HTR-8/SVneo (cell line): ENCODE measurements at regions not wholly inside any gene's neighbourhood (a gene's known extent, or its start where the extent isn't known, plus 50 kb on each side); places are given as distances from the start of the nearest gene placed in this dataset.

Experiments used
- DNase-seq: peaks from one replicate; pipeline ENCODE4 v3.0.0; 2011; ENCODE audit warnings: low spot score, mixed read lengths; ENCODE audit not compliant: insufficient read length
- FAIRE-seq: peaks from 2 replicates; lab custom pipeline; 2011; peaks lifted over from hg19 to GRCh38; lab: Jason Lieb, UNC

GRCh38 chr15:46344115-46344724 lies 709.4 kb downstream of the SQOR start:
- DNase-seq: no peak
- FAIRE-seq: no peak

DNA sequence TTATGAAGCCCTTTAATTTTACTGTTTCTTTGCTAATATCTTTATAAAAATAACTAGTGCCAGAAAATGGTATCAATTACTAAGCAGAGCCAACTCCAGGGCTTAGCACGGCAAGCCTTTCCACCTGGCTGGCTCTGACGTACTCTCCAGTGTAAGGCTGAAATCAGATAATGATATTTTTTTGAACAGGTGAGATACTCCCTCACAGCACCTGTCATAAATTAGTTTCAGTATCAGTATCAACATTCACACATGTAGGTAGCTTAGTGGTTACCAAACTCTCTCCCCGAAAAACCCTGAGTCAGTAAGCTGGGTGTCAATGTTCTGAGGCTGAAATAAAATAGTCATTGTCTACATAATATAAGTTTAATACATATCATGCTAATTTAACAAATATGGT lies 710.1 kb downstream of the SQOR start:
- no peak for FAIRE-seq
- no peak for DNase-seq

DNA sequence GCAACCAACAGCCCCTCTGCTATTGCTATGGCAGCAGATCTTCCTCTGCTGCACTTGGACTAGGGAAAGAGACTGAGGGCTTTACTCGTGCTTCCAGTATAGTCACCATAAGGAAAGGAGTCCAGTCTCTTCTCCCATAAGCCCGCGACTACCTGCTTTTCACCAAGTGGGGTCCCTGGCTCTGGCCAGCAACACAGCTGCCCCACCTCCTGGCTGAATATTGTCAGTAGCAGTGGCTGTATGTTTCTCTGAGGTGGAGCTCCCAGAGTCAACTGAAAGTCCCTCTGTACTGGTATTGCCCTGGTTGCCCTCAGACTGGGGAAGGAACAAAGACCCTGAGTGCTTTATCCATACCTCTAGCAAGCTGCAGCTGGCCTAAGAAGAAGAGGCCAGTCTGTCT lies 719.6 kb downstream of the SQOR start:
- FAIRE-seq: no peak
- DNase-seq: no peak

- no peak for FAIRE-seq
- DNase-seq: no peak
Measured at GRCh38 chr15:46365572-46365971, 730.7 kb downstream of the SQOR start.

GRCh38 chr15:46366360-46367007 lies 731.7 kb downstream of the SQOR start:
- DNase-seq (no peak), FAIRE-seq (no peak)

DNA sequence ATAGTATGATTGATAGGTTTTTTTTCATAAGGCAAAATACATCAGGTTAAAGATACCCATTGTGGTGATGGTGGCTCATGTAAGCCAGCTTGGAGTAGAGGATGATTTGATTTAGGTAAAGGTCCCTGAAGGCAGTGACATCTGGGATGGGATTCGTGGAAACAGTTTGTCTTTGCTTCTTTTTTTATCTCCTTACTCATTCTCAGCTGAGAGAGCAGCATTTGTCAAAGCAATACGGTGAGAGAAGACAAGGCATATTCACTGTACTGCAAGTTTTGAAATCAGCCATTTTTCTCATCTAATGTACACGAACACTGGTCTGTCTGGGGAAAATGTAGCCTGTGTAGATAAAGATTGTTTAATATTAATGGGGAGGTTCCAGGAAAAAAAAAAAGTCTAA lies 749.1 kb downstream of the SQOR start:
- FAIRE-seq (no peak), DNase-seq (no peak)

DNA sequence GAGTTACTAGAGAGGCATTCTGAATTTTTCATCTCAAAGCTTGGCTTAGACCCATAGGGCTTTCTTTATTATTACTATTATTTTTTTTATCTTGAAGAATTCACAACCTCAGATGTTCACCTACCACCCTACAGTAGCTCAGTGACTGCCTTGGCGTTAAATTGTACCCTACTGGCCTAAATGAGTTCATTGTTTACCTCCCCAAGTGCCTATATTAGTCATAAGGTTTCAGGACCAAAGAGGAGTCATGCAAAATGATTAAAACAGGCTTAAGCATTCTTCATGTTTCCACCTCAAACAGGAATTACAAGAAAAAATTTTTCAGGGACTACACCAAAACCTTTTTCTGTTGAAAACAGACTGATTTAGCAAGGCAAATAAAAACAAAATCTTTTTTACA lies 751.5 kb downstream of the SQOR start:
- DNase-seq (no peak), FAIRE-seq (no peak)

GRCh38 chr15:46389739-46390138 lies 754.9 kb downstream of the SQOR start:
- DNase-seq: no peak
- no peak for FAIRE-seq

- FAIRE-seq: no peak
- DNase-seq: no peak
Measured at GRCh38 chr15:46394463-46394862, 759.6 kb downstream of the SQOR start.

DNA sequence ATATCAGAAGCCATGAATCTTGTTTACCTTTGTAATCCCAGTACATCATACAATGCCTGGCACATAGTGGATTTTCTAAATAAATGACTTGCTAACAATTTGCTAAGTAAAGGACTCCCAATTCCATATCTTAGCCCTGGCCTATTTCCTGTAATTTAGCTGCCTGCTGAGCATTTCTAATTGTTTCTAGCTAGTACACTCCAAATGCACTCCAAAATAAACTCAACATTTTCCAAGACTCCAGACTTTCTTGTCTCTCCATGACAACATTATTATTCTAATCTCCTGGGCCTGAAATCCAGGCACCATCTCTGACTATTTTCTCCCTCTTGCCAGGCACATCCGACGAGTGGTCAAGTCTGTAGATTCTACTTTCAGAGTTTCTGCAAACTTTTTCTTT lies 773.5 kb downstream of the SQOR start:
- no peak for FAIRE-seq
- no peak for DNase-seq

- no peak for DNase-seq
- FAIRE-seq: no peak
Measured at GRCh38 chr15:46409841-46410301, 775.0 kb downstream of the SQOR start.

GRCh38 chr15:46410705-46411104 lies 775.9 kb downstream of the SQOR start:
- no peak for FAIRE-seq
- no peak for DNase-seq

DNA sequence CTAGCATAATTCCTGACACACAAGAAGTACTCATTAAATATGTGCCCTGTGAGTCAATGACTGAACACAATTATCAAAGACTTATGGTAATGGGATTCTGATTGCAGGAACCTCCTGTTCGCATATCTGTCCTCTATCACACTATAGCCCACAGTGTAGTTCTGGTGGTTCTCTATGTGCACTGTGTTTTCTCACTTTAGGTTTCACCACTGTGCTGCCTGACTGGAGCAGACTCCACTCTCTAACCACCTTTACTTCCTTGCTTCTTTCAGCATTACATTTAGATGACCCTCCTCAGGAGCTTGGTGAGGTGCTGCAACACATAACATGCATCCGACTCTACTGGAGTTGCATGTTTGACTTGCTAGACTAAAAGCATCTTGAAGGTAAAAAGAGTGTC lies 777.1 kb downstream of the SQOR start:
- no peak for FAIRE-seq

DNA sequence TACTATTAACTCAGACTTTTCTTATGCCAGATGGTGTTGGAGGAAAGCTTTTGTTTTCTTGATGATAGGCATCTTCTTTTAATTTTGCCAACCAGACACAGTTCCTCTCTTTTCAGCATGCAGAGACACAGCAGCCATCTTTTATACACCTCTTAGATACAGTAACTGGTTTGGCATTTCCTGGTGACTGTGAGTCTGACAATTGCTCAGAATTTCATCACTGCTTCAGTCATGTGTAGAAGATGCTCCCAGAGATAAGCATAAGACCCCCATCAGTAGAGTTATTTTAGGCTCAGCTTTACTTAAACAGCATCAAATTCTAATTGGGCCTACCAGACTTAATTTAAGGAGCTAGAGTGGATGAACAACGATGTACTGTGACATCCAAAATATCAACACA lies 779.0 kb downstream of the SQOR start:
- FAIRE-seq: no peak
- peak; percentile 5 for DNase-seq

More for the DNA sequence above, 777.1 kb downstream of the SQOR start:
- no peak for DNase-seq

GRCh38 chr15:46416544-46416943 lies 781.7 kb downstream of the SQOR start:
- FAIRE-seq (no peak), DNase-seq (no peak)

DNA sequence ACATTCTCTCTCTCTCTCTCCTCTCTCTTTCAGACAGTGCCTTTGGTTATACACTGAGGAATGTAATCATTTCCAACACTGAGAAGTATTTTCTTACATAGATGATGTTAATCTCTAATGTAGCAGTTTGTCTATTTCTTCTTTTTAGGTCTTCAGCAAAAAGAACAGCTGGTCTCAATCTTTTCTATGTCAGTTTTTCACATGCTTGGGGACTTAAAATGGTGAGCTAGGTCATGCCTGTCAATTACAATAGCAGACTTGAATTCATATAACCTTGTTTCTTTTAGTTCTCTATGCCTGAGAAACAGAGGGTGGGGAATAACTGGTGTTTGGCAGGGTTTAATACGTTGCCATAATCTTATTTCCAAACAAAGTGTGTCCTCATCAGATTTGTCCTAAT lies 786.2 kb downstream of the SQOR start:
- FAIRE-seq: no peak

GRCh38 chr15:46441294-46442062 lies 806.6 kb downstream of the SQOR start:
- peak; percentile 29 for DNase-seq
- FAIRE-seq: peak; percentile 28

More for the DNA sequence above, 786.2 kb downstream of the SQOR start:
- no peak for DNase-seq

GRCh38 chr15:46442184-46442583 lies 807.4 kb downstream of the SQOR start:
- FAIRE-seq (no peak), DNase-seq (peak; percentile 20)

DNA sequence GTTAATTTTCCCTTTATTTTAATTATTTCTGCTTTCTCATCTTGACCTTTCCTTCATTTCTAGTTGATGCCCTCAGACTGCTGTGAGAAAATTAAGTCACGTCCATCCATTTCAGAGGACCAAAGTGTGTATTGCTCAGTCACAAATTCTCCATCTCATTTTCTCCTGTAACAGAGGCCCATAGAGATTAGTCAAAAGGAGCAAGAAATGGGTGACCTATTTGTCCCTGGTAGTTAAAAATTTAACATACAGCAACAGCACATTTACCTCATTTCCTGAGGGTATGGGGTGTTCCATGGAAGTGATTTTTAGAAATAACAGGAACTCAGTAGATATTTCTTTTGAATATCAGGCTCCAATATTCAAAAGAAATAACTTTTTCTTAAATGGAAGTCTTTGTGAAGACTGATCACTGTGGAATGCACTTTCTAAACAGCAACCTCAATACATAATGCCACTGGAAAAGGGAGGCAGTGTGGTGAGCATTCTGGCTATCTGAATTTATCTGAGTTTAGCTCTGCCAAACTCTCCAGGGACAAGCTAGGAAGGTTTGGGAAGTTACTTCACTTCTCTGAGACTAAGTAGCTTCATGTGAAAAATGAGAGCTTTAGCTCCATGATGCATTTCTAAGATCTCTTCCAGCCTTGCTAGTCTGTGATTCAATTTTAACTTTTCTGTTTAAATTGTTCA lies 808.2 kb downstream of the SQOR start:
- FAIRE-seq (no peak), DNase-seq (no peak)

DNA sequence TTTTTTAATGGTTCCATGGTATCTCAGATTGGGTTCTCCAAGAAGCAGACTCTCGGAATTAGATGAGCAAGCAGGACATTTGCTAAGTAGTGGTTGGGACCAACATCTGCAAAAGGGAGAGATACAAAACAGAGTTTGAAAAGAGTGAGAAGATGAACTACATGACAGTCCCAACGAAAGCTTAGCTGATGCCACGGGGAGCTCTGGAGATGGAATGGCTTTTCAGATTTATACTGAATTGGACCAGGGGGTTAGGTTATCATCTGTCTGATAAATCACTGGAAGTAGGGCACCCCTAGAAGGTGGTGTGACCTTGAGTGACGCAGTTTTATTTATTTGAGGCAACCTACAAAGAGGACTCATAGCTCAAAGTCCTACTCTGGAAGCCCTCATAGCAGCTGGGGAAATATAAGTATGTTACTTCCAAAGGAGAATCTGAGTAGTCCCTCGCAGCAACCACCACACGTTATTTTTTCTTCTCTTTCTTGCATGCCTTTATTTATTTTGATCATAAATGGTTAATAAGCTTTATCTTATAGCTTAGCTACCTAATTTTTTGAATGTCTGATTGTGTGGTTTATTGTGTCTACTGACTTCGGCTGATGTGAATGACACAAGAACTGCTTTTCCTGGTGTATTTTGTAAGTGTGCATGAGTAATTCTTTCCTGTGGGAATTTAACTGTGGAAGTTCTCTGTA lies 815.4 kb downstream of the SQOR start:
- DNase-seq (no peak), FAIRE-seq (no peak)
